HK-2 (cell line): ENCODE measurements at regions not wholly inside any gene's neighbourhood (a gene's known extent, or its start where the extent isn't known, plus 50 kb on each side); places are given as distances from the start of the nearest gene placed in this dataset.
A peak's percentile ranks its signal among the peaks of the same experiment; 100 is the strongest.
"Not testable (repeated sequence)": the region's sequence is repeated elsewhere in the genome, so short reads cannot be mapped to it uniquely, and the experiment has no call there.

Experiments
- DNase-seq: peaks from one replicate; pipeline ENCODE4 v3.0.0-alpha.2; 2018; ENCODE audit not compliant: unreplicated experiment

DNA sequence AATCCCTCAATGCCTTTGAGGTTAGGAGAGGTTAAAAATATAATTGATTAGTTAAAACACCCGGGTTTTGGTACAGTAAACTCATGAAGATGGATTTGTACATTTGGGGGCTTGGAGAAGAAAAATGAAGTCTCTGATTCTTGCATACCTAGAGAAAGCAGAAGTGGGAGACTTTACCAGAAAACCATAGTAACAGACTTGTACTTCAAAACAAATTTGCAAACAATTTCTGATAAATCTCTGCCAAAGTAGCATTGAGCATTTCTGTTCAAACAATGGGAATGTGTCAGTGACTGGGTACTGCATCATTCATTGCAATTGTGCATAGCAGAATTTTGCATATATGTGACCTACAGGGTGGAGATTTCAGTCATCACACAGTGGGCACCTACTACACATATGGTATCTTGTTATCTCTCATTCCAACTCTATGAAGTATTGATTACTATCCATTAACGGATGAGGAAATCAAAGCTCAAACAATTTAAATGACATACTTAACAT is 256.9 kb downstream of the PLK2 start:
- DNase-seq = no peak

DNA sequence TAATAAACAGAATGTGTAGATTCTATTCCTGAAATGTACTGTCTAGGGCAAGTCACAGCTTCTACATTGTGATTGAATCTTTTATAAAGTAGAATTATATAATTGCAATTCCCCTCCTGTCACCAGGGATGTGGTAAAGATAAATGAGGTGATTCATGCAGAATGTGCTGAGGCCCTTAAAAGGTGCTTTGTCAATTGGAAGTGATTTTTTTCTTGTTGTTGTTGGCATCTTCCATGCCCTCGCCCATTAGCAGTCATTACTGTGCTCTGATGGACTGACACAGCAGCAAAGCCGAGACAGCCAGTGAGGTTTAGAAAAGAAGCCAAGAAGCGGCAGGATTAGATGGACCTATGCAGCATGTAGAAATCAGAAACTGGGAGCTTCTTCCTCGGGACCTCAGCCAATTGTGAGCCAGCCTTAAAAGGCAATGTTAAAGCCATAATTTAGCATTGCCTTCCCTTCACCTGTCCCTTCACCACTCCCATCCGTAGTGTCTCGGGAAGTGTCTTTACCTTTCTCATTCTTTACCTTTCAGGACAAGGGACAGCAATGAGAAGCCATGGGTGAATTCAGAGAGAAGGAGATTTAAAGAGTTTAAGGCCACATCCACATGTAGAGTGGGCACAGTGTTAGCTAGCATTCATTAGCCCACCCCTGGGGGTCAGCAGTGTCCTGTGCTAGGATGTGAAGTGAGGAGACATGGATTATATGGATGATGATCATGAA is 257.8 kb downstream of the PLK2 start:
- no peak for DNase-seq

DNA sequence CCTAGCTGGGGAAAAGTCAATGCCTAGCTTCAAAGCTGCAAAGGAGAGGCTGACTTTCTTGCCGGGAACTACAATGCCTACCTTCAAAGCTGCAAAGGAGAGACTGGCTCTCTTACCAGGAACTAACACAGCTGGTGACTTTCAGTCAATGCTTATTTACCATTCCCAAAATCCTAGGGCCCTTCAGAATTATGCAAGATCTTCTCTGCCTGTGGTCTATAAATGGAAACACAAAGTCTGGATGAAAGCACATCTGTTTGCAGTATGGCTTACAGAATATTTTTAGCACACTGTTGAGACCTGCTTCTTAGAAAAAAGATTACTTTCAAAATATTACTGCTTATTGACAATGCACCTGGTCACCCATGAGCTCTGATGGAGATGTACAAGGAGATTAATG is 259.4 kb downstream of the PLK2 start:
- no peak for DNase-seq

DNA sequence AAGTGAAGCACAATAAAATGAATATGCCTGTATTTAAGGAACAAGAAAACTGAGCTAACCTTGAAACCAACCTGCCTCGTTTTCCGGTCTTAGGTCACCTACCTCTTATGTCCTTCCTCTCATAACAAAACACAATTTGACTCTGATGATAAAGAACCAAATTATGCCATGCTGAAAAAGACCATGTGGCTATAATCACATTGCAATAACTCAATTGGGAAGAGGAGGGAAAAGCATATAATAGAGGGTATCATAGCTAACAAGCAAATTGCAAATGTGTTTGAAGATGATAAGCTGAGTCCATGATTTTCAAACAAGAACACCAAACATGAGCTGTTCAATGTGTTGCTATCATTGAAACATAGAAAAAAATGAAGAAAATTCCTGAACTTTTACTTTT is 260.8 kb downstream of the PLK2 start:
- DNase-seq = no peak

DNA sequence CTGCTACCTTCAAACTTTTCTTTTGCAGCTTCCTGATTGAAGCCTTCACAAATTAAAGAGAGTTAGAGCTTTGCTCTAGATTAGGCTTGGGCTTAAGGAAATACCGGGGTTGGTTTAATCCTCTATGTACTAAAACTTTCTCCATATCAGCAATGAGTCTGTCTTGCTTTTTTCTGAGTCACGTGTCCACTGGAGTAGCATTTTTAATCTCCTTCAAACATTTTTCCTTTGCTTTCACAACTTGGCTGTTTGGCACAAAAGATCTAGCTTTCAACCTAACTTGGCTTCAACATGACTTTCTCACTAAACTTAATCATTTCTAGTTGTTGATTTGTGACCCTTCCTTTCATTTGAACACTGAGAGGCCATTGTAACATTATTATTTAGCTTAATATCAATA is 261.6 kb downstream of the PLK2 start:
- no peak for DNase-seq

DNA sequence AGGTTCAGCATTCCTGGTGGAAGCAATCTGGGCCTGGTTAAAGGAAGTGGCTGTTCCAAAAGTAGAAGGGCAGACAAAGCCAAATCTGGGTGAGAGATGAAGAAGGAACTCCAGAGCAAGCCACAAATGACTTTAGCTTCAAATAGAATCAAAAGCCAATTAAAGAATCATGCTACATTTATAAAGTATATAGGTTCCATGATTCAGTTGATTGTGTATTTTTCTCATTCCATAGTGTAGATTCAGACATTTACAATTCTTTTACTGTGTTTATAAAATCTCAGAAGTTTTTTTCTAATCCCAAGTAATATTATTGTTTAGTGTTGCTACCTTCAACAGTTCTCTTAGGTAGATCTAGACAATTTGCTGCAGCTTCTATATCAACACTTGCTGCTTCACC is 262.0 kb downstream of the PLK2 start:
- DNase-seq = no peak

DNA sequence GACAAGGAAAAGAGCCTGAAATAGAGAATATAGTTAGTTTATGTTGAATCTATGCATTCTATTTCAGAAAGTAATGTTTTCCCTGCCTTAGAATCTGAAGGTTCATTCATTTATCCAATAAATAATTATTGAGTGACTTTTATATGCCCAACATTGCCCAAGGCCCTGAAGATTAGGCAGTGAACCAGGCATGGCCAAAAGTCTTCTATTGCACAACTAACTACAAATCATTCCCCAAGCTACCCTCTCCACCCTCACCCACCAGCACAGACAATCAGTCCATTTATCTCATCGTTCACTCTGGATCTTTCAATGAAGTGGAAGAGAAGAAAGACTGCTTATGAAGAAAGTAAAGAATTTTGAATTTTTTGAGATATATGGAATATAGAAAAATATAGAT is 268.4 kb downstream of the PLK2 start:
- no peak for DNase-seq

DNA sequence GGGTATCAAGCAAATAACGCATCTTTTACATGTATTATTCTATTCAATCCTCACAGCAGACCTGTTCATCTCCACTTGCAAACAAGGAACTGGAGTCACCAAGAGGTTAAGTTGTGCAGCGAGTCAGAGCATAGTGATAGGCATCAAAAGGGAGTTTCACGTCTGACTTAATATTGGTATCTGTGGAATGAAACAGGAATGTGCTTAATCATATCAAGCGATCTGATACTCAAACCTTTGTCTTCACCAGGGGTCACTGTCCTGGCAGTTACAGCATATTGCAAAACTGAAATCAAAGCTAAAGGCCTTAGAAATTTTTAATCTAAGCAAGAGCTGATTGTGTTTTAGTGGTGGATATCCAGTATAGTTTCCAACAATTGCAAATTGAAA is 271.6 kb downstream of the PLK2 start:
- DNase-seq = peak; percentile 33

DNA sequence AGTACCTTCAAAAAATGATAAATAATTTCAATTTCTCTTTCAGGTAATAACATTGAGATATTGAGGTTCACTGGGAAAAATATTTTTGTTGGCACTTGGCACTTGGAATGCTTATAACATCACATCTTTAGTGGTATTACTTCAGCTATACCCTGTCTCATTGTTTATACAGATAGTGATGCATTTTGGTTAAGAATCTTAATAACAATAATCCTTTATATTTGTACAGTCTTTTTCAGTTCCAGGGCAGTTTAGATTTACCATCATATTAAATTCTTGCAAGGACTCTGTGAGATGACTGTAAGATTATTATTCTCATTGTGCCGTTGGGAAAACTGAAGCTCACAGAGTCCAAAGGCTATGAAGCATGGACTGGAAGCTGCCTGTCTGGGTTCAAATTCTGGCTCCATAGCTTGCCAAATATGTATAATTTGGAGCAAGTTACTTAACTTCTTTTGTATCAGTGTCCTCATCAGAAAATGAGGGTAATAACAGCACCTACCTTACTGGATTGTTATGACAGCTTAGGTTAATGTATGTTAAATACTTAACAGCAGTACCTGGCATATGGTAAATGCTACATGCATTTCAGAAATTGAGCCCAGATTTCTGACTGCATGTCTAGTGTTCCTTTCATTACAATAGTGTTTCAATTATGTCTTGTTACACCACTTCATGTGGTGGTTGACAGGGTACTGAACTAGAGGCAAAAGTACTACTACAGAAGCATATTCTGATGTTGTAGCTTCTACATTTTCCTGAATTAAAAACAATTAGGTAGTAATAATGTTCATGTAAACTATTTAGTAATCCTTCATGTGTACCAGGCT is 272.2 kb downstream of the PLK2 start:
- no peak for DNase-seq

DNA sequence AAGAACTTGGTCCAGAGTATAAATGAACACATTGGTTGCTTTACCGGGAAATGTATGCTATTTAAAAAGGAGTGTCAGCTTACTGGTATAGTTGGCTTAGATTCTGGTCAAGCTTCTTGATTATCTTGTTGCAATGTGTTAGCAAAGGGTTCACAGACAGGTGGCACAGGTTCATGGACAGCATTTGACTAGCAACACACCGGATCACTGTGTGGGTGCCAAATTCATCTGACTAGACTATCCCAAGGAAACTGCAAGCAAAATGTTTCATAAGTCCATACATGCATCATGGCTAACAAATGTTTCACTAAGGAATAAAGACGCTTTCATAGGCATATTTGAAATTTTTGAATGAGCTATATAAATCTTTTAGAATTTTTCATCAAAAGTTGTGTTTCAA is 274.1 kb downstream of the PLK2 start:
- no peak for DNase-seq

DNA sequence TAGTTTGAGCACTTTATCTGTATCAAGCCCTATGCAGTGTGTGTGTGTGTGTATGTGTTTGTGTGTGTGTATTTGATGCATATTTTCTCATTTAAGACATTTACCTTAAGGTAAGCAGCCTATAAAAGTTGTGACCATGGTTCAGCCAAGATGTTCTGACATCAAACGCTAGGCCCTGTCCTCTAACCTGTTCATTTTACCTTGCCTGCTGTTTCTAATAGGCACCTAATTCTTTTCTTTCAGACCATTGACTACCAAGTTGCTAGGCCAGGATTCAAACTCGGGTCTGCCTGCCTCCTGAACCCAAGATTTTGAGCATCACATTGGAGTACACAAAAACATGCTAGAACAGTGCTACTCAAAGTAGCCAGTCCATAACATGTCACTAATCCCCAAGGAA is 274.5 kb downstream of the PLK2 start:
- DNase-seq = no peak

DNA sequence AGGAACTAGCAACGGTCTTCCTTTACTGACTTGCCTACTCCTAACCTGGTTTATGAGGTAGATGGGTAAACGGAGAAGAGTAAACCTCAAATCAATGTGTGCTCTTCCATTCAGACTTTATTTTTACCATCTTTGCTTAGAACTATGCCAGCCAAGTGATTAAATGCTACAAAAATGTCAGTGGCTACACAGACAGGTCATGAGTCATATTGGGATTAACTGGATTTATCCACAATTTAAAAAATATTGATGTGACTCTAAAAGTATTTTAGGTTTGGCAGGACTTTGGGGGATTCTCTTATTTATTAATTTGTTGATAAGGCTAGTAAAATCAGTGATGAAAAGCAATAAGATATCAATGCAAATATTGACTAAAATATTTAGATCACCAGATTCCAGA is 275.0 kb downstream of the PLK2 start:
- DNase-seq = no peak

DNA sequence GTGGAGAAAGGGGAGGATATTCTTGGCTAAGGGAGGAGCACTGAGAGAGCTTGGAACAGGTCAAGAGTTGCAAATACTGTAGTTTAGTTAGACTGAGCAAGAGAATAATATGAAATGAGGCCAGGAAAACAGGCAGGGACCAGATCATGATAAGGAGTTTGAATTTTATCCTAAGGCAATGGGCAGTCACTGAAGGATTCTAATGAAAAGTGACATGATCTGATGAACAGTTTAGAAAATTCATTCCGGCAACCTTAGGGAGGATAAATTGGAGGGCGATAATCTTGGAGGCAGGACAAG is 276.1 kb downstream of the PLK2 start:
- DNase-seq = no peak

DNA sequence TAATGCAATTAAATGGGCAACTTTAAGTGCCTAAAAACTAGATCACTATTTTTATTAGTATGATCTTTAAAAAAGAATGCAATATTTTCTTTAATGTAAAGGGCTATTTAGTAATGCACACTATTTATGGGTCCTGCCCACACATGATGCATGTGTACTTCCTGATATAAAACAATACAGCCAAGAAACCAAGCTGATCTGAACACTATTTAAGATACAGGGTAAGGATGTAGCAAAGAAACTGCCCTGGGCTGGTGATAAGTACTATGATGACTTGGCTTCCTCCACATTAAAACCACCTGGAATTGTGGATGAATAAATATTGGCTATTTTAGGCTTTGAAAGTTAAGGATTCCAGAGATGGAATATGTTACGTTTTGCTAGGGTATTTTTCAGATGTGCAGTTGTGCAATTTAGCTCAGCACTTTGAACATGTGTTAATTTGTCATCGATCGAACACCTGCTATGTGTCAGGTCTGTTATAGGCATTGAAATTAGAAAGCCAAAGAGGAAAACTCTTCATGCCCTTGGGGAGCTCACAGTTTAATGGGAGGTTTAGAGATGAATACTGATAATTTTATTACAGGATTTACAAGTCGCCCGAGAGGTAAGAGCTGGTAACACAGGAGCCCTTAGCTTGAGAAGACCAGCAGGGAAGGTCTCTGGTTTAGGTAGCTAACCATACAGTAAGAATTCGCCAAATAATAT is 276.7 kb downstream of the PLK2 start:
- no peak for DNase-seq

DNA sequence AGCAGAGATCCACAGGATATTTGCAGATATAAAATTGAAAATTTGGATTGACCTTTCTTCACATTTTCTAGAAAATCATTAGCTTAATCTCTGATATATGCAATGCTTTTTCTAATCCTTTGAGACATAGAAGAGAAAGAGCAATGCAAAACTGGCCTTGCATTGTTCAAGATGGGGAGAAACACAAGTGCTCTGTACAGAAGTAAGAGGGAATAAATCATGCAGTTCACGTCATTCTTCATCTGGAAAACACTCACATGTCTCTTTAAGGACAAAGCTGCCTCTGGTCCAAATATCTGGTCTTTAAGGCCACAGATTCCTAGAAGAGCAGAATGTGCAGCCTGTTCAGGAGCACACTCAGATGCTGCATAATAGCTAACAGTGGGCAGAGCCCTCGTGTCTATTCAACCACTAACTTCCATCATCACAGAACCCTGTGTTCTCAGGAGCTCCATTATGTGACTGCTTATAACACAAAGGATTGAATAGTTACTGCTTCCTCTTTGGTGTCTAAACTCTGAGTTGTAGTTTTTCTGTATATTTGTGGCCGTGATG is 277.5 kb downstream of the PLK2 start:
- no peak for DNase-seq

DNA sequence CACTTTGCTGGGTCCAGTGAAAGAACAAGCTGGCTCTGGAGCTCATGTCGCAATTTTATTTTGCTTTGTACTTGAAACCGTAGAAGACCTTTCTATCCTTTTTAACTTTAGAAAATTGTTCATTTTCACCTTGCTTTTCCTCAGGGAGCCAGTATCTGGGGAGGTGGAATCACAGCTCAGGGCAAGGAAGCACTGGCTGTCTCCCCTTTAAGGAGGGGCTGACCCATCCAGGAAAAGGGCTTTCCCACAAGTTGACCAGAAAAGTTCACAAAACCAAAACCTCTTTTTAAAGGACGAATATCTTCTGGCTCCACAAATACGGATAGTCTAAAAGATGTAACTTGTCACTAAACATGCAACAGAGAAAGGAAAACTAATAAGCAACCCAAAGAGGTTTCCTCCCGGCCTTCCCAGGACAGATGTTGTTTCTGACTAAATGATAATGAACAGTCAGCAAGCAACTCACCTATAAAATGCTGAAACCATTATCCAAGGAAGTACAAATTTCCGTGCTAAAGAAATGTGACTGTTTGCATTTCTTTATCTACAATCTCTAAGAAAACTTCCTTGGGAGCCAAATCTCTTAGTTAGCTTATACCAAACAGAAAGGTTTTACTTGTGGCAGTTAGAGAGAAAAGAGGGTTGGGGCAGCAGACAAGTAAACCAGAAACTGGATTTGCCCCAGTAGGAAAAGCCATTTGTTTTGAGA is 278.2 kb downstream of the PLK2 start:
- DNase-seq = no peak

DNA sequence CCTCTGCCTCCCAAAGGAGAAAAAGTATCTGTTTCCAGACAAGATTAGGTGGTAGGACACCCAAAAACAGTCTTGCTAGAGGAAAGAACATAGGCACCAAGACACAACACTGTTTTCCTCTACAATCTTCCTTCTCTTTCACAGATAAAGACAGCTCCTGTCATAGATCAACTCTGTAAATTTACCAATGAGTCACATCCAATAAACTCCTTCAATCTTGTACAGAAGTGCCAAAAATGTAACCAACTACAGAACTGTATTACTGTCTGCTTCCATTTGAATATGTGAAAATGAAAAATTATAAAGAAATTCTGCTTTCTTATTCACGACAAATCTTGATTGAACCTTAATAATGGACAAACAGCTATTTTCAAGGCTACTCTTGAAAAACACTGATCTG is 286.9 kb downstream of the PLK2 start:
- no peak for DNase-seq

DNA sequence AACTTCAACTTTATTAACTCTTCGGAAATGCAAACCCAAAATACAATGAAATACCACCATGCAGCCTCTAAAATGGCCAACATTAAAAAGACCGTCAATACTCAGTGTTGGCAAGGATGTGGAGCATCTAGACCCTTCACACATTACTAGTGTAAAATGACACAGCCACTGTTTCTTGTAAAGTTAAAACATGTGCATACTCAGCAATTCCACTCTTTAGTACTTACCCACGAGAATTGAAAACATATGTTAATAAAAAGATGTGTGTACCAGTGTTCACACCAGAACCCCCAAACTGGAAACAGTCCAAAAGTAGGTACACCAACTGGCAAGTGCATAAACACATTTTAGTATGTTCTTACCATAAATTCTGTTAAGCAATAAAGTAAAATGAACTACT is 294.7 kb downstream of the PLK2 start:
- DNase-seq = no peak

DNA sequence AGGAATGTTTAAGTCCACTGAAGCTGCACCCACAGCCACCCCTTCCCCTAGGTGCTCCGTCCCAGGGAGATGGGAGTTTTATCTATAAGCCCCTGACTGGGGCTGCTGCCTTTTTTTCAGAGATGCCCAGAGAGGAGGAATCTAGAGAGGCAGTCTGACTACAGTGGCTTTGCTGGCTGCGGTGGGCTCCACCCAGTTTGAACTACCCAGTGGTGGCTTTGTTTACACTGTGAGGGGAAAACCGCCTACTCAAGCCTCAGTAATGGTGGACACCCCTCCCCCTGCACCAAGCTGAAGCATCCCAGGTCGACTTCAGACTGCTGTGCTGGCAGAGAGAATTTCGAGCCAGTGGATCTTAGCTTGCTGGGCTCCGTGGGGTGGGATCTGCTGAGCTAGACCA is 298.0 kb downstream of the PLK2 start:
- DNase-seq = not testable (repeated sequence)

DNA sequence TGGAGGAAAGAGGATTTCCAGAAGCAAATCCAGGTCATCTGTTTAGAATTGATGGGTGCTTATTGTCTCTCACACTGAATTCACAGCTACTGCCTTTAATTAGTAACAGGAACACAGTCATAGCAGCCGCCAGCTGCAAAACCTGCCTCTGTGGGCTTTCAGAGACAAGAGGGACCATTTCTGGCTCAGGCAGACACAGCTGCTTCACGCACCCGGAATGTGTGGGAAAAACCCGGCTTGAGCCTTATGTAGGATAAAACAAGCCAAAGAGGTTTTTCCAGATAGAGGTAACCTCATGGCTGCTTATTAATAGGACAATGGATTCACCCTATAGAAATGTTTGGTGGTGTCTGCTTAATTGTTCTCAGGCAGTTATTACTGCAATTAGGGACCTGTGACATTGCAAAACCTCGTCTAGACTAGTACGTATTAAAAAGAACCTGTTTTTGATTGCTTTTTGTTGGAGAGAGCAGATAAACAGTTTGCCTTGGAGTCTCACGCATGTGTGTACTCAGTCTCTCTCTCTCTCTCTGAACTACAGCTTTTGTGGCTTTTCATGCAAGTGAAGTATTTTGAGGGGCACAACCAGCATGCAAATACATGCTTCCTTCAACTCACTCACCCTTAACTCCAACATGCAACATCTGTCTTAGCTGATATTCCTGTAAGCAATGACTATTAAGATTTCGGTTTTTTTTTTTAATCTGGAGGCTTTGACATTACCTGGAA is 302.7 kb downstream of the PLK2 start:
- no peak for DNase-seq

DNA sequence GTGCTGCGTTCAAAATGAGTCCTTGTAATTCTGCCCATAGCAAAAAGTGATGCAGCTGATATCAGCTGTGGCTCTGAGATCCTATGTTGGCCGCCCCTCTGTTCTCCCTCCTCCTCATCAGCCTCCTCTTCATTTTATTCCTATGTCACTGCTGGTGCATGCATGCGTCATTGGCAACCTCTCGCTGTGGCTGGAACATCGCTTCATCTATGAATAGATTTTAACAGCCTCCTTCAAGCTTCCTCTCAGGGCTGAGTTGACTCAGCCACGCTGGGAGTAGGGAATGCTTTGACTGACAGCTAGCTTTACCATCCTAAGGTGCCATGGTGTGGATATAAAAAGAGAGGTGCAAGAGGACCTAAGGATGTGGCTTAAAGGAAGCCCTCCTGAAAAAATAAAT is 303.5 kb downstream of the PLK2 start:
- no peak for DNase-seq
